ENCODE measurements at regions not wholly inside any gene's neighbourhood (a gene's known extent, or its start where the extent isn't known, plus 50 kb on each side); places are given as distances from the start of the nearest gene placed in this dataset.

DNA sequence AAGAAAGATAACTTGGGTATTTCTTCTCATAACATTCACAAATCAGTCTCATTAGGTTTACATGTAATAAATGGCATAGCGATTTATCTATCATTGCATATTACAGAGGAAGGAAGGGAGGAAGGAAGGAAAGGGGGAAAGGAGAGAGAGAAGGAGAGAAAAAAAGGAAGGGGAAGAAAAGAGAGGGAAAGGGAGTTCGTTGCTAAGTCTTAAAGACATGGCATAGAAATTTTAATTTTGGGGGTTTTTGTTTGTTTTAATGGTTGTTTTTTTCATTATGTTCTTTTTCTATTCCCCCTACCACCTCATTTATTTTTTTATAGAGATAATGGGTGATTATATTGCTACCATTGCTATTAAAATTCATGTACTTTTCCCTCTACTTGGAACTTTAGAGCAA, 604.3 kb downstream of the IPMK start:
- TF ChIP-seq, protein P1, sequence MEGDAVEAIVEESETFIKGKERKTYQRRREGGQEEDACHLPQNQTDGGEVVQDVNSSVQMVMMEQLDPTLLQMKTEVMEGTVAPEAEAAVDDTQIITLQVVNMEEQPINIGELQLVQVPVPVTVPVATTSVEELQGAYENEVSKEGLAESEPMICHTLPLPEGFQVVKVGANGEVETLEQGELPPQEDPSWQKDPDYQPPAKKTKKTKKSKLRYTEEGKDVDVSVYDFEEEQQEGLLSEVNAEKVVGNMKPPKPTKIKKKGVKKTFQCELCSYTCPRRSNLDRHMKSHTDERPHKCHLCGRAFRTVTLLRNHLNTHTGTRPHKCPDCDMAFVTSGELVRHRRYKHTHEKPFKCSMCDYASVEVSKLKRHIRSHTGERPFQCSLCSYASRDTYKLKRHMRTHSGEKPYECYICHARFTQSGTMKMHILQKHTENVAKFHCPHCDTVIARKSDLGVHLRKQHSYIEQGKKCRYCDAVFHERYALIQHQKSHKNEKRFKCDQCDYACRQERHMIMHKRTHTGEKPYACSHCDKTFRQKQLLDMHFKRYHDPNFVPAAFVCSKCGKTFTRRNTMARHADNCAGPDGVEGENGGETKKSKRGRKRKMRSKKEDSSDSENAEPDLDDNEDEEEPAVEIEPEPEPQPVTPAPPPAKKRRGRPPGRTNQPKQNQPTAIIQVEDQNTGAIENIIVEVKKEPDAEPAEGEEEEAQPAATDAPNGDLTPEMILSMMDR (conservative IDR thresholded peaks at IDR 0.05; ENCODE audit: low read length), result no peak
- TF ChIP-seq EZH2phosphoT487 (IDR thresholded peaks at IDR 0.05; ENCODE audit: borderline replicate concordance), result no peak
